NCI-H2081 treated with DMSO at 0.1 percent for 48 hours (cell line): ENCODE measurements at regions not wholly inside any gene's neighbourhood (a gene's known extent, or its start where the extent isn't known, plus 50 kb on each side); places are given as distances from the start of the nearest gene placed in this dataset.
"Not testable (repeated sequence)": the region's sequence is repeated elsewhere in the genome, so short reads cannot be mapped to it uniquely, and the experiment has no call there.

Source experiments
- DNase-seq: peaks from one replicate; lab custom pipeline; 2025; lab: John Stamatoyannopoulos, UW

GRCh38 chr18:28267878-28268625 lies 91.1 kb upstream of the CDH2 start:
- DNase-seq: no peak

- no peak for DNase-seq
Measured at GRCh38 chr18:28267276-28267675, 90.3 kb upstream of the CDH2 start.

- DNase-seq: no peak
Measured at GRCh38 chr18:28256166-28256565, 79.2 kb upstream of the CDH2 start.

GRCh38 chr18:28248653-28249052 lies 71.7 kb upstream of the CDH2 start:
- no peak for DNase-seq

GRCh38 chr18:28240626-28241025 lies 63.7 kb upstream of the CDH2 start:
- DNase-seq: not testable (repeated sequence)

GRCh38 chr18:28236487-28236886 lies 59.6 kb upstream of the CDH2 start:
- no peak for DNase-seq
